Endometrium (tissue), 2 donors: ENCODE measurements at regions not wholly inside any gene's neighbourhood (a gene's known extent, or its start where the extent isn't known, plus 50 kb on each side); places are given as distances from the start of the nearest gene placed in this dataset.
"Not testable (repeated sequence)": the region's sequence is repeated elsewhere in the genome, so short reads cannot be mapped to it uniquely, and the experiment has no call there.

Source experiments
- FAIRE-seq: peaks from 2 replicates; lab custom pipeline; 2012; peaks lifted over from hg19 to GRCh38; lab: Jason Lieb, UNC
- donor health status: control.
- donor health status: control.

- no peak for FAIRE-seq
Measured at GRCh38 chr2:52695731-52696130, 1071.9 kb upstream of the CHAC2 start.

GRCh38 chr2:52686935-52687334 is 1080.7 kb upstream of the CHAC2 start:
- no peak for FAIRE-seq

GRCh38 chr2:52676056-52676455 is 1091.5 kb upstream of the CHAC2 start:
- FAIRE-seq, result no peak

- no peak for FAIRE-seq
Measured at GRCh38 chr2:52668724-52669123, 1098.9 kb upstream of the CHAC2 start.

- no peak for FAIRE-seq
Measured at GRCh38 chr2:52659546-52659945, 1108.1 kb upstream of the CHAC2 start.

- FAIRE-seq, result no peak
Measured at GRCh38 chr2:52658598-52658997, 1109.0 kb upstream of the CHAC2 start.

- no peak for FAIRE-seq
Measured at GRCh38 chr2:52639692-52640091, 1127.9 kb upstream of the CHAC2 start.

- no peak for FAIRE-seq
Measured at GRCh38 chr2:52632543-52632942, 1135.1 kb upstream of the CHAC2 start.

- FAIRE-seq, result no peak
Measured at GRCh38 chr2:52629944-52630343, 1137.7 kb upstream of the CHAC2 start.

GRCh38 chr2:52629531-52629930 is 1138.1 kb upstream of the CHAC2 start:
- no peak for FAIRE-seq

- FAIRE-seq, result no peak
Measured at GRCh38 chr2:52622266-52622665, 1145.3 kb upstream of the CHAC2 start.

GRCh38 chr2:52613064-52613463 is 1154.5 kb upstream of the CHAC2 start:
- no peak for FAIRE-seq

- FAIRE-seq, result no peak
Measured at GRCh38 chr2:52611759-52612158, 1155.8 kb upstream of the CHAC2 start.

- no peak for FAIRE-seq
Measured at GRCh38 chr2:52608030-52608429, 1159.6 kb upstream of the CHAC2 start.

GRCh38 chr2:52597346-52597745 is 1170.3 kb upstream of the CHAC2 start:
- no peak for FAIRE-seq

GRCh38 chr2:52594026-52594425 is 1173.6 kb upstream of the CHAC2 start:
- FAIRE-seq, result peak; percentile 87

GRCh38 chr2:52584071-52584470 is 1183.5 kb upstream of the CHAC2 start:
- not testable (repeated sequence) for FAIRE-seq

- no peak for FAIRE-seq
Measured at GRCh38 chr2:52572469-52572894, 1195.1 kb upstream of the CHAC2 start.

GRCh38 chr2:52571380-52572347 is 1195.9 kb upstream of the CHAC2 start:
- no peak for FAIRE-seq

GRCh38 chr2:52570716-52571115 is 1196.9 kb upstream of the CHAC2 start:
- no peak for FAIRE-seq

GRCh38 chr2:52563151-52563550 is 1204.5 kb upstream of the CHAC2 start:
- no peak for FAIRE-seq

GRCh38 chr2:52558265-52558664 is 1209.3 kb upstream of the CHAC2 start:
- no peak for FAIRE-seq

GRCh38 chr2:52542297-52542696 is 1225.3 kb upstream of the CHAC2 start:
- FAIRE-seq, result no peak
